ENCODE measurements at regions not wholly inside any gene's neighbourhood (a gene's known extent, or its start where the extent isn't known, plus 50 kb on each side); places are given as distances from the start of the nearest gene placed in this dataset.
"Not testable (repeated sequence)": the region's sequence is repeated elsewhere in the genome, so short reads cannot be mapped to it uniquely, and the experiment has no call there.

DNA sequence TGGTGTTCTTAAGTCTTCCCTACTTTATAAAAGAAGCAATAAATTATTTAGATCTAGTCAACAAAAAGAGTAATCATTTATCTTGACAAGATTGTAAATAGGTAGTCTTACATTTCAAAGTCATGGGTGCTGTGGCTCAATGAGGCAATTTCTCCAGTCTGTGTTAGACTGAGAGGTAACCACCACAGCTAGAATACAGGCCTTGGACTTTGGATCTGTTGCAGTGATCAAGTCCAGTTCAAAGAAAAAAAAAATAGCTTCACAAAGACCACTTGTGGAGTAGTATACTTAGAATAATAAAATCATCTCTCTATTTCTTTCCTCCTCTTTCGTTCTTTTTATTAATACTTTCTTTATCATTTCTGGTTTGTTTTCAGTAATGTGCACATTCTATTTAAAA lies 93.1 kb upstream of the FSIP2 start:
- no peaks in the 10 kb centered on the region for H3K4me1 ChIP-seq (replicated peaks)
- no peak overlapping the region for H3K4me3 ChIP-seq
- no peak for DNase-seq (ENCODE audit: low read depth in 1 of 2, low spot score in 2 of 2)
- no peaks in the 10 kb centered on the region for H3K36me3 ChIP-seq
- no peaks in the 10 kb centered on the region for H3K27me3 ChIP-seq (replicated peaks)
- H3K9me3 ChIP-seq (replicated peaks), result no peaks in the 10 kb centered on the region
- no peak overlapping the region for H3K27ac ChIP-seq

DNA sequence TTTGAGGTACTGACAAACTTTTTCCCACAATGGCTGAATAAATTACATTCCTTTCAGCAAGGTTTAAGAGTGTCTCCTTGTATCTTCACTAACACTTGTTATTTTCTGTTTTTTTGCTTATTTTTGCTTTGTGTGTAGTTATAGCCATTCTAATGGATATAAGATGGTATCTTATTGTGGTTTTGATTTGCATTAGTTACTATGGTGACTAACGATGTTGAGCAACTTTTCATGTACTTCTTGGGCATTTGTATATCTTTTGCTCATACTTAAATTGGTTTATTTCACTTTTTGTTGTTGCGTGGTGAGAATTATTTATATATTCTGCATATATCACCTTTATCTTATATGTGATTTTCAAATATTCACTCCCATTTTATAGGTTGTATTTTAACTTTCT lies 79.9 kb upstream of the FSIP2 start:
- Histone ChIP-seq H3K27me3 (replicated peaks) (no peaks in the 10 kb centered on the region), H3K4me1 (replicated peaks) (no peaks in the 10 kb centered on the region), H3K9me3 (replicated peaks) (no peaks in the 10 kb centered on the region), H3K27ac (no peak overlapping the region), H3K4me3 (no peak overlapping the region), H3K36me3 (no peaks in the 10 kb centered on the region)
- no peak for DNase-seq (ENCODE audit: low read depth in 1 of 2, low spot score in 2 of 2)

DNA sequence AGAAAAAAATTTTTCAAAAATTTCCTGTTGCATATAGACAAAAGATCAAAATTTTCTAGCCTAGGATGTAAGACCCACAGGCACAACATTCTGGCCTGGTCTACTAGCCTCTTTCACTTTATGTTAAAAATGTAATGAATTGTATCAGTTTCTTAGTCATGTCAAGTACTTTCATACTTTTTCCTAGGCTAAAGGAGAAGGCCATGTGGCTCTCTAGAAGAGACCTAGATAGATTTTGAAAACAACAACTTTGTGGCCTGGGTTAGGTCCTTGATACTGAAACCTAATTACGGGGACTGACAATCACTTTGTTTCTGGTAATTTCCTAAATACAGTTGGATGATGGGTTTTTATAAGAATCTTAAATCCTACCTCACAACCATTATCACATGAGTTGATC lies 74.8 kb upstream of the FSIP2 start:
- Histone ChIP-seq H3K27ac (no peak overlapping the region), H3K36me3 (no peaks in the 10 kb centered on the region), H3K4me1 (replicated peaks) (no peaks in the 10 kb centered on the region), H3K9me3 (replicated peaks) (no peaks in the 10 kb centered on the region), H3K27me3 (replicated peaks) (no peaks in the 10 kb centered on the region), H3K4me3 (no peak overlapping the region)
- DNase-seq (ENCODE audit: low read depth in 1 of 2, low spot score in 2 of 2), result no peak

DNA sequence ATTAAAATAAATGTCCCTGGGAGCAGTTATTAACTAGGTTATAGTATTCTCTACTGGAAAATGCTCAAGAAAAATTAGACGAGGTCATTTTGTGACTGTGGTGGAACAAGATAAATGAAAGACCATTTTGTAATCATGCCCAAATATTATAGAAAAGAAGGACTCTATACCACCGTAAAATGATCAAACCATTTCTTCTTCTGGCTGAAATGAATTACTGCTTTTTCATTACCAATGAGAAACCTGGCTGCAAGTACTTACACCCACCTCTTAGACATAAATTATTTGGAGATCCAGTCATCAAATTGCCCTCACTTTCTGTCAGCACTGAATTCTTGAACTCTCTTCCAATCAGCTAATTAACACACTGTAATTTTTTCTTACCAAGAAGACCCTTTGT lies 74.2 kb upstream of the FSIP2 start:
- H3K27ac ChIP-seq, result no peak overlapping the region
- H3K4me3 ChIP-seq, result no peak overlapping the region
- no peaks in the 10 kb centered on the region for H3K9me3 ChIP-seq (replicated peaks)
- H3K27me3 ChIP-seq (replicated peaks), result no peaks in the 10 kb centered on the region
- H3K36me3 ChIP-seq, result no peaks in the 10 kb centered on the region
- no peaks in the 10 kb centered on the region for H3K4me1 ChIP-seq (replicated peaks)
- no peak for DNase-seq (ENCODE audit: low read depth in 1 of 2, low spot score in 2 of 2)

DNA sequence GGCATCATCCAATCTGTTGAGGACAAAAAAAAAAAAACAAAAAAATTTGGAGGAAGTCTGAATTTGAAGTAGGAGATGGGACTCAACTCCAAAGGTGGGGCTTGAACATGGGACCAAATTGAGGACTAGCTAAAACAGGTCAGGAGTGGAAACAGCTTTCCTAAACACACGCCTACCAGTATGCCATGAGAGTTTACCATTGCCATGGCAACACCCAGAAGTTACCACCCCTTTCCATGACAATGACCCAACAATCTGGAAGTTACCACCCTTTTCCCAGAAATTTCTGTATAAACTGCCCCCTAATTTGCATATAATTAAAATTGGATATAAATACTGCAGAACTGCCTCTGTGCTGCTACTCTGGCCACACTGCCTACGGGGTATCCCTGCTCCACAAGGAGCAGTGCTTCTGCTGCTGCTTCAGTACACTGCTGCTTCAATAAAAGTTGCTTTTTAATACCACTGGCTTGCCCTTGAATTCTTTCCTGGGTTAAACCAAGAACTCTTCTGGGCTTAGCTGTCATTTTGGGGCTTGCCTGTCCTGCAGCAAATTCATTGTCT lies 73.3 kb upstream of the FSIP2 start:
- DNase-seq (ENCODE audit: low read depth in 1 of 2, low spot score in 2 of 2), result no peak
- H3K27me3 ChIP-seq (replicated peaks), result no peaks in the 10 kb centered on the region
- no peak overlapping the region for H3K4me3 ChIP-seq
- H3K36me3 ChIP-seq, result no peaks in the 10 kb centered on the region
- no peaks in the 10 kb centered on the region for H3K4me1 ChIP-seq (replicated peaks)
- H3K9me3 ChIP-seq (replicated peaks), result no peaks in the 10 kb centered on the region
- H3K27ac ChIP-seq, result no peak overlapping the region

DNA sequence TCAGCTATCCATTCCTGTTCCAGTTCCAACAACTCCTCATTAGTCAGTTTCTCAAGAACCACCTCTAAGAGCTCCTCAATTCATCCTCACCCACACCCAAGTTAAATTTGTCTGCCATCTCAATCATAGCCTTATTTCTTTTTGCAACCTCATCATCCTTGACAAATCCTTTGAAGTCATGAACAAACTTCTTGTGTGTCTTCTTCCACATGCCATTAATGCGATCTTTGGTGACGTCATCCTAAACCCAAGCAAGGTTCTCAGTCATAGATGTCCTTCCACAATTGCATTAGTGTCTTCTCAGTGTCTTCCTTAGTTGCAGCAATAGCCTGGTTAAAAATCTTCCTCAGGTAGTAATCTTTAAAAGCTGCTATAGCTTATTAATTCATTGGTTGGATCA lies 71.2 kb upstream of the FSIP2 start:
- H3K4me1 ChIP-seq (replicated peaks), result no peaks in the 10 kb centered on the region
- no peak overlapping the region for H3K27ac ChIP-seq
- DNase-seq (ENCODE audit: low read depth in 1 of 2, low spot score in 2 of 2), result no peak
- no peaks in the 10 kb centered on the region for H3K36me3 ChIP-seq
- H3K9me3 ChIP-seq (replicated peaks), result no peaks in the 10 kb centered on the region
- no peak overlapping the region for H3K4me3 ChIP-seq
- no peaks in the 10 kb centered on the region for H3K27me3 ChIP-seq (replicated peaks)

DNA sequence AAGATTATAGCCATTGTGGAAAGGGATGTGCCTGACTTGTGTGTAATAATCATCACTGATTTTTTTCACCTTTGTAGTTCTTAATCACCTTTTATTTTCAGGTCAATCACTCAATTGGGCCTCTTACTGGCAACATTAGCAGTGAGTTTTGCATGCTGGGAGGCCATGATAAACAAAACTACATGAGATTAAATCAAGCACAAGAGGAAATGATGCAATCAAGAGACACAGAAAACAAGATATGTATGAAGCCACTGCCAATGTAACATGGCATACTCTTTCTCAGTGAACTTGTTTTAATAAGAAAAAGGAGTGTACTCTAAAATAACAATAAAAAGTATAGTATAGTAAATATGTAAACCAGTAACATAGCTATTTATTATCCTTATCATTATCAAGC lies 69.9 kb upstream of the FSIP2 start:
- Histone ChIP-seq H3K9me3 (replicated peaks) (no peaks in the 10 kb centered on the region), H3K4me1 (replicated peaks) (no peaks in the 10 kb centered on the region), H3K27me3 (replicated peaks) (no peaks in the 10 kb centered on the region), H3K4me3 (no peak overlapping the region), H3K27ac (no peak overlapping the region), H3K36me3 (no peaks in the 10 kb centered on the region)
- DNase-seq (ENCODE audit: low read depth in 1 of 2, low spot score in 2 of 2), result no peak

DNA sequence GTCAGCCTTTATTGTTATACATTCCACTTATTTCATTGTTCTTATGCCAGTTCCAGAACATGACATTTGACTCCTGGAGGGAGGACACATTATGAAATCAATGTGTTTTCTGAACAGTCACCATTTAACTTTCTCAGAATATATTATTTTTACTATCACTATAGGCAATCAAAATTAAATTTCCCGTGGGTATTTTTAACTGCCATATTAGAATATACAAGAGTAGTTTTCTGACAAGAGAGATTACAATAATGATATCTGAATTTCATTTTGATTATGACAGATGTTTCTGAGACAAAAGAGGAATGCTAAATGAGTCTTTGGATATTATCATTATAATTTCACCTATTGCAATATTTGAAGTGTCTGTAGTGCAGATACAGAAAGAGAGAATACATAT lies 64.4 kb upstream of the FSIP2 start:
- Histone ChIP-seq H3K36me3 (no peaks in the 10 kb centered on the region), H3K9me3 (replicated peaks) (no peaks in the 10 kb centered on the region), H3K27ac (no peak overlapping the region), H3K27me3 (replicated peaks) (no peaks in the 10 kb centered on the region), H3K4me1 (replicated peaks) (no peaks in the 10 kb centered on the region), H3K4me3 (no peak overlapping the region)
- no peak for DNase-seq (ENCODE audit: low read depth in 1 of 2, low spot score in 2 of 2)

DNA sequence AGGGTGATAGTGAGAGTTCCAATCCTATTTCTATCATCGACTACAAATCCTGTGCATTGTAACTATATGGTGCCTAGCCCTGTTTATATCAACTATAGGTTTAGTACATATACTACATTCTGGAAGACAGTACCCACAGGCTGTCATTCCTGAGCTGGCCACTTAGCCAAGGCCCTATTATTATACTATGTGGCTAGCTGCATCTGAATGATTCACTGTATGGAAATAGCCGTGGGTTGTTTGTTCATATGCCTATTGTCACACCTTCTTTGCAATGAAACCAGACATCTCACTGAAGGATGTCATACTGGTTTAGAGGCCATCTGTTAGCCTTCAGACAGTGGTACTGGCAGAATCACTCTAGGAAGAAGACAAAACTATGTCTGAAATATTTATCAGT lies 62.3 kb upstream of the FSIP2 start:
- H3K4me1 ChIP-seq (replicated peaks), result no peaks in the 10 kb centered on the region
- no peak for DNase-seq (ENCODE audit: low read depth in 1 of 2, low spot score in 2 of 2)
- H3K36me3 ChIP-seq, result no peaks in the 10 kb centered on the region
- H3K27me3 ChIP-seq (replicated peaks), result no peaks in the 10 kb centered on the region
- no peak overlapping the region for H3K4me3 ChIP-seq
- no peak overlapping the region for H3K27ac ChIP-seq
- H3K9me3 ChIP-seq (replicated peaks), result no peaks in the 10 kb centered on the region

DNA sequence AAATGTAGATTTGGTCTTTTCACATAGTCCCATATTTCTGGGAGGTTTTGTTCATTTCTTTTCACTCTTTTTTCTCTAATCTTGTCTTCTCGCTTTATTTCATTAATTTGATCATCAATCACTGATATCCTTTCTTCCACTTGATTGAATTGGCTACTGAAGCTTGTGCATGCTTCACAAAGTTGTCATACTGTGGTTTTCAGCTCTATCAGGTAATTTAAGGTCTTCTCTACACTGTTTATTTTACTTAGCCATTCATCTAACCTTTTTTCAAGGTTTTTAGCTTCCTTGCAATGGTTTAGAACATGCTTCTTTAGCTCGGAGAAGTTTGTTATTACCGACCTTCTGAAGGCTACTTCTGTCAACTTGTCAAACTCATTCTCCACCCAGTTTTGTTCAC lies 51.6 kb upstream of the FSIP2 start:
- not testable (repeated sequence) for H3K4me1 ChIP-seq (replicated peaks); H3K27me3 ChIP-seq (replicated peaks); DNase-seq (ENCODE audit: low read depth in 1 of 2, low spot score in 2 of 2); H3K27ac ChIP-seq; H3K4me3 ChIP-seq; H3K36me3 ChIP-seq; H3K9me3 ChIP-seq (replicated peaks)

DNA sequence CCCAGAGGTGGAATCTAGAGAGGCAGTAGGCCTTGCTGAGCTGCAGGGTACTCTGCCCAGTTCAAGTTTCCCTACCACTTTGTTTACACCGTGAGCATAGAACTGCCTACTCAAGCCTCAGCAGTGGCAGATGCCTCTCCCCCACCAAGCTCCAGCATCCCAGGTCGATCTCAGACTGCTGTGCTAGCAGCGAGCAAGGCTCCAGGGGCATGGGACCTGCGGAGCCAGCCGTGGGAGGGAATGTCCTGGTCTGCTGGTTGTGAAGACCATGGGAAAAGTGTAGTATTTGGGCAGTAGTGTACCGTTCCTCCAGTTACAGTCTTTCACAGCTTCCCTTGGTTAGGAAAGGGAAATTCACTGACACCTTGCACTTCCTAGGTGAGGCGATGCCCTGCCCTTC lies 50.6 kb upstream of the FSIP2 start:
- no peaks in the 10 kb centered on the region for H3K36me3 ChIP-seq
- no peak overlapping the region for H3K27ac ChIP-seq
- no peak overlapping the region for H3K4me3 ChIP-seq
- no peaks in the 10 kb centered on the region for H3K9me3 ChIP-seq (replicated peaks)
- no peaks in the 10 kb centered on the region for H3K4me1 ChIP-seq (replicated peaks)
- H3K27me3 ChIP-seq (replicated peaks), result no peaks in the 10 kb centered on the region
- DNase-seq (ENCODE audit: low read depth in 1 of 2, low spot score in 2 of 2), result no peak

Data from SJSA1 (cell line).